Endothelial cell (in vitro differentiated cells): ENCODE measurements at regions not wholly inside any gene's neighbourhood (a gene's known extent, or its start where the extent isn't known, plus 50 kb on each side); places are given as distances from the start of the nearest gene placed in this dataset.

Experiments used
- DNase-seq: peaks from one replicate; pipeline ENCODE4 v3.0.0; 2021; ENCODE audit warnings: low spot score
- H3K27ac Mint-ChIP-seq: one replicate; pipeline ENCODE4 v1.8.0; 2021; ENCODE audit warnings: mixed read lengths, inconsistent platforms; ENCODE audit not compliant: unreplicated experiment
- H3K27me3 Mint-ChIP-seq: one replicate; pipeline ENCODE4 v1.8.0; 2021; ENCODE audit warnings: mild to moderate bottlenecking, moderate library complexity, mixed read lengths, inconsistent platforms; ENCODE audit not compliant: unreplicated experiment
- H3K36me3 Mint-ChIP-seq: one replicate; pipeline ENCODE4 v1.8.0; 2021; ENCODE audit warnings: mild to moderate bottlenecking, low read depth, mixed read lengths, inconsistent platforms; ENCODE audit not compliant: unreplicated experiment
- H3K4me1 Mint-ChIP-seq: one replicate; pipeline ENCODE4 v1.8.0; 2021; ENCODE audit warnings: mild to moderate bottlenecking, mixed read lengths, inconsistent platforms; ENCODE audit not compliant: unreplicated experiment
- H3K4me3 Mint-ChIP-seq: one replicate; pipeline ENCODE4 v1.8.0; 2021; ENCODE audit warnings: mild to moderate bottlenecking, mixed read lengths, inconsistent platforms; ENCODE audit not compliant: unreplicated experiment
- H3K9me3 Mint-ChIP-seq: one replicate; pipeline ENCODE4 v1.8.0; 2021; ENCODE audit warnings: mixed read lengths, inconsistent platforms; ENCODE audit not compliant: unreplicated experiment
- CTCF ChIP-seq: fragments of 200-600 bp; sonication (generic); IDR thresholded peaks from one replicate; pipeline ENCODE4 v1.5.0; 2021; ENCODE audit warnings: antibody characterized with exemption; ENCODE audit not compliant: unreplicated experiment

GRCh38 chr17:36661047-36661666 lies 59.8 kb downstream of the MRM1 start:
- TF ChIP-seq CTCF, result no peak
- Mint-ChIP-seq H3K36me3 (no peaks in the 10 kb centered on the region), H3K4me3 (no peak overlapping the region), H3K4me1 (peaks cover 3% of the 10 kb centered on the region), H3K27me3 (peaks cover 6% of the 10 kb centered on the region), H3K9me3 (no peaks in the 10 kb centered on the region), H3K27ac (no peak overlapping the region)
- no peak for DNase-seq

GRCh38 chr17:36661688-36662087 lies 60.3 kb downstream of the MRM1 start:
- Mint-ChIP-seq H3K36me3 (no peaks in the 10 kb centered on the region), H3K27ac (no peak overlapping the region), H3K9me3 (no peaks in the 10 kb centered on the region), H3K4me1 (peaks cover 3% of the 10 kb centered on the region), H3K4me3 (no peak overlapping the region), H3K27me3 (peaks cover 4% of the 10 kb centered on the region)
- DNase-seq, result no peak
- TF ChIP-seq CTCF, result no peak

DNA sequence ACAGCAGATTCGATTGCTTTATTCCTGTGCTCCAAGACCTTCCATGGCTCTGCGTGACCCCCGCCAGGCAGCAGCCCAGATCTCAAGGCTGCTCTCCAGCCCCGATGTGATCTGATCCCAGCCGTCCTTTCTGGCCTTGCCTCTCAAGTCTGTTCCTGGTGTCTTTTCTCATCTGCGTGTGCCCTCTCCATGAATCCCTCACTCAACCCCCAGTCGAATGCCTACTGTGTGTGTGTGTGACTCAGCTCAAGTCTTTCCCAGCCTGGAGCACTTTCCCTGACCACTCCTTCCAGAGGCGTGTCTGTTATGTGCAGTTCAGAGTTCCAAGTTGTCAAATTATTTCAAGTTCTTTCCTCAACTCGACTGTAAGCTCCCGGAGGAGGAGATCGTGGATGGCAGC lies 64.0 kb downstream of the MRM1 start:
- Mint-ChIP-seq H3K36me3 (no peaks in the 10 kb centered on the region), H3K27ac (no peak overlapping the region), H3K4me1 (peaks cover 1% of the 10 kb centered on the region), H3K4me3 (no peak overlapping the region), H3K27me3 (no peaks in the 10 kb centered on the region), H3K9me3 (no peaks in the 10 kb centered on the region)
- TF ChIP-seq CTCF, result no peak
- DNase-seq, result no peak

DNA sequence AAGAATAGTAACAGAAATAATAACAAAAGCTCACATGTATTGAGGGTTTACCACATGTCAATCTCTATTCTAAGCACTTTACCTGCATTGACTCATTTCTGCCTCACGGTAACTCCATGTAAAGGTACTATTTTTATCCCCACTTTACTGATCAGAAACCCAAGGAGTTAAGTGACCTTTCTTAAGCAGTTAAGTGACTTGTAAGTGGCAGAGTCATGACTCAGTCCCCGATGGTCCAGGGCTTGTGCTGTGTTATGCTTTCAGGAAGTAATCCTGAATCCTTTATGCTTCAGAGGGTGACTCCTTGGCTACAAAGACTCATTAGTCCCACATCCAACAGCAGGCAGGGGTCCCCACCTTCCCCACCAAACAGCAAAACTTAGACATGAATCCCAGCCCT lies 66.5 kb downstream of the MRM1 start:
- Mint-ChIP-seq H3K4me3 (no peak overlapping the region), H3K27me3 (no peaks in the 10 kb centered on the region), H3K9me3 (no peaks in the 10 kb centered on the region), H3K4me1 (peaks cover 9% of the 10 kb centered on the region), H3K36me3 (no peaks in the 10 kb centered on the region), H3K27ac (no peak overlapping the region)
- DNase-seq, result no peak
- TF ChIP-seq CTCF, result no peak

DNA sequence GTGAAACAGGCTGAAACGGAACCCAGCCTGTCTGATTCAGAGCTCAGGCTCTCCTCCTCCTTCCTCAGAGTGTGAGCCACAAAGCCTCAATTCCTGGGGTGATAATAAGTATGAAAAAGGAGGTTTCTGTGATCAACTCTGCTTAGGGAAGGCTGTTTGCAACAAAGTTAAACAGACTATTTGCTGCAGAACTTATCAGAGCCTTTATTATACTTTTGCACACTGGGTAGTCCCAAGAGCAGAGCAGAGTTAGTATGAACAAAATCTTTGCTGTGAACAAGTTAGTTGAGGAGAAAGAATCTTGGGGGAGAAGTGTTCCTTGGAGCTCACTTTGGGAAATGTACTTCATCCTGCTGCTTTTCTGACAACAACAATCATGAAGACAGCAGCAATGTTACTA lies 67.4 kb downstream of the MRM1 start:
- Mint-ChIP-seq H3K9me3 (no peaks in the 10 kb centered on the region), H3K36me3 (no peaks in the 10 kb centered on the region), H3K4me3 (no peak overlapping the region), H3K27me3 (no peaks in the 10 kb centered on the region), H3K27ac (no peak overlapping the region), H3K4me1 (peaks cover 9% of the 10 kb centered on the region)
- TF ChIP-seq CTCF, result no peak
- DNase-seq, result no peak
